GM23338 (cell line): ENCODE measurements at regions not wholly inside any gene's neighbourhood (a gene's known extent, or its start where the extent isn't known, plus 50 kb on each side); places are given as distances from the start of the nearest gene placed in this dataset.

Source experiments
- CTCF ChIP-seq, 2 experiments: fragments of 200-600 bp in 1 of 2; sonication (generic) in 1 of 2; conservative IDR thresholded peaks; 2 replicates each; pipeline versions ENCODE4 v1.5.1 to v1.6.1; 2016 to 2017; ENCODE audit warnings: antibody characterized with exemption in 2 of 2, low read depth in 2 of 2, mild to moderate bottlenecking in 2 of 2, moderate library complexity in 1 of 2
- EZH2 ChIP-seq: fragments of 200-600 bp; sonication (generic); IDR thresholded peaks from one replicate; pipeline ENCODE4 v1.8.0; 2017; ENCODE audit warnings: antibody characterized with exemption, mild to moderate bottlenecking, low read depth; ENCODE audit not compliant: unreplicated experiment
- EZH2phosphoT487 ChIP-seq: fragments of 200-600 bp; sonication (generic); IDR thresholded peaks from one replicate; pipeline ENCODE4 v1.8.1; 2018; ENCODE audit warnings: antibody characterized with exemption; ENCODE audit not compliant: unreplicated experiment
- POLR2AphosphoS5 ChIP-seq: IDR thresholded peaks from 2 replicates; pipeline ENCODE4 v1.6.1; 2016; ENCODE audit warnings: antibody characterized with exemption, low read depth

GRCh38 chr6:103210686-103211085 lies 1649.0 kb downstream of the HACE1 start:
- TF ChIP-seq CTCF (conservative IDR thresholded peaks at IDR 0.05; ENCODE audit: low read depth in 2 of 2): no peak
- no peak for TF ChIP-seq EZH2phosphoT487
- no peak for TF ChIP-seq EZH2
- TF ChIP-seq POLR2AphosphoS5: no peak
